ENCODE measurements at regions not wholly inside any gene's neighbourhood (a gene's known extent, or its start where the extent isn't known, plus 50 kb on each side); places are given as distances from the start of the nearest gene placed in this dataset.

- H3K4me1 ChIP-seq: no peaks in the 10 kb centered on the region
- DNase-seq (no peak), ATAC-seq (no peak)
- H3K9me3 ChIP-seq: no peaks in the 10 kb centered on the region
- H3K4me3 ChIP-seq: no peak overlapping the region
- no peaks in the 10 kb centered on the region for H3K36me3 ChIP-seq
- H3K27me3 ChIP-seq: no peaks in the 10 kb centered on the region
- intact Hi-C loops (cut with DNase I): no loop called here
- WGBS (ENCODE audit: insufficient coverage, low coverage, low lambda C conversion rate, missing lambda C conversion rate): 65% methylated on average over 9 of the region's 10 CpGs
- no peak for TF ChIP-seq CTCF (IDR thresholded peaks at IDR 0.05)
- TF ChIP-seq POLR2A (IDR thresholded peaks at IDR 0.05): no peak
- H3K27ac ChIP-seq: no peak overlapping the region
These were observed 56.0 kb upstream of the PITRM1 start for GRCh38 chr10:3228629-3228945.

GRCh38 chr10:3226960-3227744, 54.6 kb upstream of the PITRM1 start:
- no peak for DNase-seq
- no peaks in the 10 kb centered on the region for H3K9me3 ChIP-seq
- ATAC-seq: no peak
- H3K27ac ChIP-seq: no peak overlapping the region
- 40% methylated on average over 11 of the region's 11 CpGs for WGBS (ENCODE audit: insufficient coverage, low coverage, low lambda C conversion rate, missing lambda C conversion rate)
- H3K4me3 ChIP-seq: no peak overlapping the region
- no peaks in the 10 kb centered on the region for H3K27me3 ChIP-seq
- intact Hi-C loops (cut with DNase I): no loop called here
- no peaks in the 10 kb centered on the region for H3K36me3 ChIP-seq
- no peaks in the 10 kb centered on the region for H3K4me1 ChIP-seq
- TF ChIP-seq POLR2A (IDR thresholded peaks at IDR 0.05) (no peak), CTCF (IDR thresholded peaks at IDR 0.05) (no peak)

- TF ChIP-seq CTCF (IDR thresholded peaks at IDR 0.05) (no peak), POLR2A (IDR thresholded peaks at IDR 0.05) (no peak)
- H3K4me1 ChIP-seq: no peaks in the 10 kb centered on the region
- DNase-seq (no peak), ATAC-seq (no peak)
- H3K27me3 ChIP-seq: no peaks in the 10 kb centered on the region
- no peaks in the 10 kb centered on the region for H3K36me3 ChIP-seq
- H3K27ac ChIP-seq: no peak overlapping the region
- WGBS (ENCODE audit: insufficient coverage, low coverage, low lambda C conversion rate, missing lambda C conversion rate): 51% methylated on average over 3 of the region's 3 CpGs
- H3K9me3 ChIP-seq: no peaks in the 10 kb centered on the region
- no peak overlapping the region for H3K4me3 ChIP-seq
- intact Hi-C loops (cut with DNase I): no loop called here
These were observed 53.0 kb upstream of the PITRM1 start for GRCh38 chr10:3225561-3225960.

- intact Hi-C loops (cut with DNase I): no loop called here
These were observed 51.7 kb upstream of the PITRM1 start for GRCh38 chr10:3224241-3224640.

More at GRCh38 chr10:3224241-3224640, 51.7 kb upstream of the PITRM1 start:
- Histone ChIP-seq H3K27me3 (no peaks in the 10 kb centered on the region), H3K36me3 (no peaks in the 10 kb centered on the region), H3K4me3 (no peak overlapping the region), H3K4me1 (no peaks in the 10 kb centered on the region), H3K9me3 (no peaks in the 10 kb centered on the region), H3K27ac (no peak overlapping the region)
- TF ChIP-seq POLR2A (IDR thresholded peaks at IDR 0.05) (no peak), CTCF (IDR thresholded peaks at IDR 0.05) (no peak)
- ATAC-seq: no peak
- DNase-seq: no peak
- 67% methylated on average over 3 of the region's 3 CpGs for WGBS (ENCODE audit: insufficient coverage, low coverage, low lambda C conversion rate, missing lambda C conversion rate)

All from right lobe of liver (tissue), 6 donors.